ENCODE measurements at regions not wholly inside any gene's neighbourhood (a gene's known extent, or its start where the extent isn't known, plus 50 kb on each side); places are given as distances from the start of the nearest gene placed in this dataset.

DNA sequence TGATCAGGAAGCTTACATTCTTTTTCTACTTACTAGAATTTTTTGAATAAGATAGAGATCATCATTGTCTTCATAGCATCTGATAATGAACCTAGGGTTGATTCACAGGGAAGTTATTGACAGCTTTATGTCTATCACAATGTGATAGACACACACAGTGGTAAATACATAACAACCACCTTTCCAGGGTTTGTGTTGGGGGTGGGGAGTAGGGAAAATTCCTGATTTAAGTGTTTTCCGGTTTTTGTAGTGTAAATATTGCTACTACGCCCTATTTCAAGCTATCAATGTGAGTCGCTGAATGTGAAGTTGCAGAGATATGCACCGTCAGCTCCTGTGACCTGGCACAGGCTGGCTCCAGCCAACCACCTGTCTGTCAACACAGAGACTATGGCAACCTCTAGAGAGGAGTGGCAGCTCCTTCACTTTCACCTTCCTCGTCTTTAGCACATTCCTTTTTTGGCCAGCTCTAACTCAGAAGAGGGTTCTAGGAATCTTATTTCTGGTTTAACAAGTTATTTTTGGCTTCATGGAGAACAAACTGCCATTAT, 224.9 kb downstream of the MAT2B start:
- H4K20me1 ChIP-seq (replicated peaks; ENCODE audit: control insufficient read depth, extremely low read depth, insufficient read depth, low read length), result no peaks in the 10 kb centered on the region
- dilution Hi-C loops (cut with MboI; ENCODE audit: extremely low pct_ligation_motif_present, low sequenced_read_pairs), result no loop called here
- FAIRE-seq (no peak), DNase-seq (ENCODE audit: low read depth, low spot score) (no peak)
- H3K79me2 ChIP-seq (ENCODE audit: control insufficient read depth, insufficient read depth, low read length), result no peaks in the 10 kb centered on the region
- BruUV-seq (replicated peaks), result no TSS peak
- H3K36me3 ChIP-seq (ENCODE audit: control insufficient read depth in 2 of 2, extremely low read depth in 1 of 2, insufficient read depth in 2 of 2, low read length in 2 of 2), result no peaks in the 10 kb centered on the region
- H3K9ac ChIP-seq (replicated peaks; ENCODE audit: extremely low read depth, insufficient read depth, low read length), result no peak overlapping the region
- no peak overlapping the region for H3K4me3 ChIP-seq (replicated peaks in 1 of 3; ENCODE audit: insufficient read depth in 1 of 3, low read depth in 1 of 3, low read length in 3 of 3)
- ChIA-PET POLR2A (no interaction called here), CTCF (interaction anchor here (1.2 kb wide), 1 partner anchor 9 kb away, joined by 5 read pairs; no protein-coding TSS in a partner anchor)
- no peak for TF ChIP-seq MYC (IDR thresholded peaks at IDR 0.05; ENCODE audit: low read depth, low read length)
- TF ChIP-seq, protein P1, sequence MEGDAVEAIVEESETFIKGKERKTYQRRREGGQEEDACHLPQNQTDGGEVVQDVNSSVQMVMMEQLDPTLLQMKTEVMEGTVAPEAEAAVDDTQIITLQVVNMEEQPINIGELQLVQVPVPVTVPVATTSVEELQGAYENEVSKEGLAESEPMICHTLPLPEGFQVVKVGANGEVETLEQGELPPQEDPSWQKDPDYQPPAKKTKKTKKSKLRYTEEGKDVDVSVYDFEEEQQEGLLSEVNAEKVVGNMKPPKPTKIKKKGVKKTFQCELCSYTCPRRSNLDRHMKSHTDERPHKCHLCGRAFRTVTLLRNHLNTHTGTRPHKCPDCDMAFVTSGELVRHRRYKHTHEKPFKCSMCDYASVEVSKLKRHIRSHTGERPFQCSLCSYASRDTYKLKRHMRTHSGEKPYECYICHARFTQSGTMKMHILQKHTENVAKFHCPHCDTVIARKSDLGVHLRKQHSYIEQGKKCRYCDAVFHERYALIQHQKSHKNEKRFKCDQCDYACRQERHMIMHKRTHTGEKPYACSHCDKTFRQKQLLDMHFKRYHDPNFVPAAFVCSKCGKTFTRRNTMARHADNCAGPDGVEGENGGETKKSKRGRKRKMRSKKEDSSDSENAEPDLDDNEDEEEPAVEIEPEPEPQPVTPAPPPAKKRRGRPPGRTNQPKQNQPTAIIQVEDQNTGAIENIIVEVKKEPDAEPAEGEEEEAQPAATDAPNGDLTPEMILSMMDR (IDR thresholded peaks at IDR 0.05; ENCODE audit: extremely low read depth in 1 of 2, insufficient read depth in 1 of 2, low read depth in 1 of 2, low read length in 2 of 2), result no peak
- no peak for TF ChIP-seq EZH2 (IDR thresholded peaks at IDR 0.05; ENCODE audit: borderline replicate concordance, low read depth, low read length, severe bottlenecking)
- H3K4me1 ChIP-seq (ENCODE audit: control insufficient read depth, extremely low read depth, insufficient read depth, low read length), result no peaks in the 10 kb centered on the region
- no peak overlapping the region for H3K4me2 ChIP-seq (ENCODE audit: insufficient read depth, low read length)
- intact Hi-C loops (cut with micrococcal nuclease), result no loop called here
- H3K9me1 ChIP-seq (replicated peaks; ENCODE audit: control insufficient read depth, extremely low read depth, insufficient read depth, low read length), result no peaks in the 10 kb centered on the region
- H3K9me3 ChIP-seq (replicated peaks; ENCODE audit: control insufficient read depth, insufficient read depth, low read length), result no peaks in the 10 kb centered on the region
- no peaks in the 10 kb centered on the region for H3K27me3 ChIP-seq (ENCODE audit: control insufficient read depth in 2 of 2, insufficient read depth in 2 of 2, low read length in 2 of 2)
- H2AFZ ChIP-seq (ENCODE audit: low read depth, low read length), result no peak overlapping the region
- H3K27ac ChIP-seq (ENCODE audit: insufficient read depth, low read depth, low read length), result no peak overlapping the region

DNA sequence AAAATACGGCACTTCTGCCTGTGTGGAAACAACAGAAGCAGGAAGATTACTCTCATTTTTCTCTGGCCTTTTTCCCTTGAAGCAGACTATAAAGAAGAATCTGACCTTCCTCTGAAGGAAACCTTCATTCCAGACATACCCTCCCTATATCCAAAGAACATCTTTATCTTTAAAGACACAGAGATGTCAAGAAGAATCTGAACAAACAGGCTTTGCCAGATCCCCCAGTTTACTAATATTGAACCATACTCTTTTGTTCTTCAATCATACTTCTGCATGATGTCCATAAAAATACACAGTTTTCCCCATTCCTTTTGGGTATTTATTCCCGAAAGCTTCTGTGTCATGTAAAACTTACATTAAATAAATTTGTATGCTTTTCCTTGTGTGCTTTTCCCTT, 225.8 kb downstream of the MAT2B start:
- Histone ChIP-seq H3K9ac (replicated peaks; ENCODE audit: extremely low read depth, insufficient read depth, low read length) (no peak overlapping the region), H4K20me1 (replicated peaks; ENCODE audit: control insufficient read depth, extremely low read depth, insufficient read depth, low read length) (no peaks in the 10 kb centered on the region), H3K4me2 (ENCODE audit: insufficient read depth, low read length) (no peak overlapping the region), H3K27me3 (ENCODE audit: control insufficient read depth in 2 of 2, insufficient read depth in 2 of 2, low read length in 2 of 2) (no peaks in the 10 kb centered on the region), H3K79me2 (ENCODE audit: control insufficient read depth, insufficient read depth, low read length) (no peaks in the 10 kb centered on the region), H3K9me1 (replicated peaks; ENCODE audit: control insufficient read depth, extremely low read depth, insufficient read depth, low read length) (no peaks in the 10 kb centered on the region), H3K36me3 (ENCODE audit: control insufficient read depth in 2 of 2, extremely low read depth in 1 of 2, insufficient read depth in 2 of 2, low read length in 2 of 2) (no peaks in the 10 kb centered on the region), H3K9me3 (replicated peaks; ENCODE audit: control insufficient read depth, insufficient read depth, low read length) (no peaks in the 10 kb centered on the region), H2AFZ (ENCODE audit: low read depth, low read length) (no peak overlapping the region), H3K4me1 (ENCODE audit: control insufficient read depth, extremely low read depth, insufficient read depth, low read length) (no peaks in the 10 kb centered on the region), H3K4me3 (replicated peaks in 1 of 3; ENCODE audit: insufficient read depth in 1 of 3, low read depth in 1 of 3, low read length in 3 of 3) (no peak overlapping the region), H3K27ac (ENCODE audit: insufficient read depth, low read depth, low read length) (no peak overlapping the region)
- intact Hi-C loops (cut with micrococcal nuclease), result no loop called here
- dilution Hi-C loops (cut with MboI; ENCODE audit: extremely low pct_ligation_motif_present, low sequenced_read_pairs), result no loop called here
- no peak for FAIRE-seq
- CTCF ChIA-PET, result no interaction called here
- no peak for DNase-seq (ENCODE audit: low read depth, low spot score)
- TF ChIP-seq, protein P1 (IDR thresholded peaks at IDR 0.05; ENCODE audit: extremely low read depth in 1 of 2, insufficient read depth in 1 of 2, low read depth in 1 of 2, low read length in 2 of 2), result no peak
- no peak for TF ChIP-seq POLR2AphosphoS5 (IDR thresholded peaks at IDR 0.05; ENCODE audit: insufficient read depth, low read depth, low read length)
- no peak for TF ChIP-seq JUN (IDR thresholded peaks at IDR 0.05; ENCODE audit: borderline replicate concordance, insufficient read depth, insufficient read length, low read depth)
- no peak for TF ChIP-seq EZH2 (IDR thresholded peaks at IDR 0.05; ENCODE audit: borderline replicate concordance, low read depth, low read length, severe bottlenecking)
- no peak for TF ChIP-seq GATA2 (IDR thresholded peaks at IDR 0.05; ENCODE audit: insufficient read depth, insufficient read length, low read depth, low read length)
- TF ChIP-seq POLR2A (IDR thresholded peaks at IDR 0.05; ENCODE audit: low read depth, low read length), result no peak
- no peak for TF ChIP-seq MYC (IDR thresholded peaks at IDR 0.05; ENCODE audit: low read depth, low read length)
- TF ChIP-seq, protein P2, sequence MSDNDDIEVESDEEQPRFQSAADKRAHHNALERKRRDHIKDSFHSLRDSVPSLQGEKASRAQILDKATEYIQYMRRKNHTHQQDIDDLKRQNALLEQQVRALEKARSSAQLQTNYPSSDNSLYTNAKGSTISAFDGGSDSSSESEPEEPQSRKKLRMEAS (IDR thresholded peaks at IDR 0.05; ENCODE audit: insufficient read depth, insufficient read length), result no peak
- no peak for TF ChIP-seq FOS (IDR thresholded peaks at IDR 0.05; ENCODE audit: borderline replicate concordance, insufficient read depth, low read length)
- POLR2A ChIA-PET, result no interaction called here
- BruUV-seq (replicated peaks), result no TSS peak

Measured in endothelial cell of umbilical vein (primary cell).